GM06990 (cell line): ENCODE measurements at regions not wholly inside any gene's neighbourhood (a gene's known extent, or its start where the extent isn't known, plus 50 kb on each side); places are given as distances from the start of the nearest gene placed in this dataset.

ENCODE experiments used
- DNase-seq: peaks from one replicate; pipeline ENCODE4 v3.0.0-alpha.2; 2011; ENCODE audit not compliant: insufficient read length; ENCODE audit errors: extremely low read depth
- H3K27me3 ChIP-seq: replicated peaks from 2 replicates; pipeline ENCODE4 v1.6.0; 2011; ENCODE audit warnings: low read length; ENCODE audit not compliant: control insufficient read depth, insufficient read depth
- H3K36me3 ChIP-seq: 2 replicates; pipeline ENCODE4 v1.5.1; 2011; ENCODE audit warnings: low read length; ENCODE audit not compliant: control insufficient read depth, insufficient read depth
- H3K4me3 ChIP-seq: replicated peaks from 2 replicates; pipeline ENCODE4 v1.5.1; 2011; ENCODE audit warnings: low read depth, mild to moderate bottlenecking, control low read depth, low read length
- CTCF ChIP-seq: IDR thresholded peaks from 2 replicates; pipeline ENCODE4 v1.5.1; 2011; ENCODE audit warnings: low read length, control low read depth, mild to moderate bottlenecking, inconsistent platforms; ENCODE audit not compliant: insufficient read depth, poor library complexity, severe bottlenecking

GRCh38 chr2:78768016-78768415, 257.5 kb upstream of the REG3G start:
- H3K27me3 ChIP-seq: no peaks in the 10 kb centered on the region
- DNase-seq: no peak
- TF ChIP-seq CTCF: no peak
- no peak overlapping the region for H3K4me3 ChIP-seq
- H3K36me3 ChIP-seq: no peaks in the 10 kb centered on the region

GRCh38 chr2:78775291-78775690, 250.2 kb upstream of the REG3G start:
- DNase-seq: no peak
- no peaks in the 10 kb centered on the region for H3K27me3 ChIP-seq
- no peaks in the 10 kb centered on the region for H3K36me3 ChIP-seq
- H3K4me3 ChIP-seq: no peak overlapping the region
- no peak for TF ChIP-seq CTCF

- Histone ChIP-seq H3K4me3 (no peak overlapping the region), H3K27me3 (no peaks in the 10 kb centered on the region), H3K36me3 (no peaks in the 10 kb centered on the region)
- TF ChIP-seq CTCF: no peak
- DNase-seq: no peak
Observed at GRCh38 chr2:78778756-78779510, 246.6 kb upstream of the REG3G start.

GRCh38 chr2:78779761-78780160, 245.7 kb upstream of the REG3G start:
- no peaks in the 10 kb centered on the region for H3K27me3 ChIP-seq
- DNase-seq: no peak
- no peaks in the 10 kb centered on the region for H3K36me3 ChIP-seq
- no peak overlapping the region for H3K4me3 ChIP-seq
- TF ChIP-seq CTCF: no peak

GRCh38 chr2:78780256-78780655, 245.2 kb upstream of the REG3G start:
- no peak for DNase-seq
- Histone ChIP-seq H3K36me3 (no peaks in the 10 kb centered on the region), H3K4me3 (no peak overlapping the region), H3K27me3 (no peaks in the 10 kb centered on the region)
- TF ChIP-seq CTCF: no peak

GRCh38 chr2:78780864-78781583, 244.5 kb upstream of the REG3G start:
- Histone ChIP-seq H3K4me3 (no peak overlapping the region), H3K36me3 (no peaks in the 10 kb centered on the region), H3K27me3 (no peaks in the 10 kb centered on the region)
- DNase-seq: no peak
- no peak for TF ChIP-seq CTCF
